H1 (cell line): ENCODE measurements at regions not wholly inside any gene's neighbourhood (a gene's known extent, or its start where the extent isn't known, plus 50 kb on each side); places are given as distances from the start of the nearest gene placed in this dataset.

Experiments used
- CBX5 ChIP-seq: fragments of 300-800, 300-1000 bp; sonication (generic); IDR thresholded peaks from 2 replicates; pipeline ENCODE4 v1.7.1; 2016; ENCODE audit warnings: antibody characterized with exemption, low read length, low read depth
- GABPA ChIP-seq: IDR thresholded peaks from 2 replicates; pipeline ENCODE4 v1.6.1; 2011; ENCODE audit warnings: mild to moderate bottlenecking, low read length, moderate library complexity, borderline replicate concordance; ENCODE audit not compliant: insufficient read depth
- PHF8 ChIP-seq: fragments of 200-600 bp; sonication (generic); conservative IDR thresholded peaks from 2 replicates; pipeline ENCODE4 v1.7.1; 2012; ENCODE audit warnings: low read depth, mild to moderate bottlenecking, inconsistent platforms, low read length, moderate library complexity
- RXRA ChIP-seq: IDR thresholded peaks from 2 replicates; pipeline ENCODE4 v1.6.1; 2011; ENCODE audit warnings: low read depth, mild to moderate bottlenecking, low read length, moderate library complexity; ENCODE audit not compliant: insufficient read depth
- TAF1 ChIP-seq: IDR thresholded peaks from 2 replicates; pipeline ENCODE4 v1.6.1; 2011; ENCODE audit warnings: mild to moderate bottlenecking, low read depth, low read length
- TF ChIP-seq, protein P1 (sequence below): fragments of 300-600 bp; sonication (generic); IDR thresholded peaks from 2 replicates; pipeline ENCODE4 v1.7.1; 2012; ENCODE audit warnings: low read length, moderate library complexity, mild to moderate bottlenecking, inconsistent platforms; ENCODE audit not compliant: insufficient replicate concordance
- TF ChIP-seq, protein P2 (sequence below): IDR thresholded peaks from 2 replicates; pipeline ENCODE4 v1.6.1; 2012; ENCODE audit warnings: inconsistent platforms
- TF ChIP-seq, protein P3 (sequence below): IDR thresholded peaks from 2 replicates; pipeline ENCODE4 v1.6.1; 2012; ENCODE audit warnings: low read length, inconsistent platforms

- TF ChIP-seq, protein P1, sequence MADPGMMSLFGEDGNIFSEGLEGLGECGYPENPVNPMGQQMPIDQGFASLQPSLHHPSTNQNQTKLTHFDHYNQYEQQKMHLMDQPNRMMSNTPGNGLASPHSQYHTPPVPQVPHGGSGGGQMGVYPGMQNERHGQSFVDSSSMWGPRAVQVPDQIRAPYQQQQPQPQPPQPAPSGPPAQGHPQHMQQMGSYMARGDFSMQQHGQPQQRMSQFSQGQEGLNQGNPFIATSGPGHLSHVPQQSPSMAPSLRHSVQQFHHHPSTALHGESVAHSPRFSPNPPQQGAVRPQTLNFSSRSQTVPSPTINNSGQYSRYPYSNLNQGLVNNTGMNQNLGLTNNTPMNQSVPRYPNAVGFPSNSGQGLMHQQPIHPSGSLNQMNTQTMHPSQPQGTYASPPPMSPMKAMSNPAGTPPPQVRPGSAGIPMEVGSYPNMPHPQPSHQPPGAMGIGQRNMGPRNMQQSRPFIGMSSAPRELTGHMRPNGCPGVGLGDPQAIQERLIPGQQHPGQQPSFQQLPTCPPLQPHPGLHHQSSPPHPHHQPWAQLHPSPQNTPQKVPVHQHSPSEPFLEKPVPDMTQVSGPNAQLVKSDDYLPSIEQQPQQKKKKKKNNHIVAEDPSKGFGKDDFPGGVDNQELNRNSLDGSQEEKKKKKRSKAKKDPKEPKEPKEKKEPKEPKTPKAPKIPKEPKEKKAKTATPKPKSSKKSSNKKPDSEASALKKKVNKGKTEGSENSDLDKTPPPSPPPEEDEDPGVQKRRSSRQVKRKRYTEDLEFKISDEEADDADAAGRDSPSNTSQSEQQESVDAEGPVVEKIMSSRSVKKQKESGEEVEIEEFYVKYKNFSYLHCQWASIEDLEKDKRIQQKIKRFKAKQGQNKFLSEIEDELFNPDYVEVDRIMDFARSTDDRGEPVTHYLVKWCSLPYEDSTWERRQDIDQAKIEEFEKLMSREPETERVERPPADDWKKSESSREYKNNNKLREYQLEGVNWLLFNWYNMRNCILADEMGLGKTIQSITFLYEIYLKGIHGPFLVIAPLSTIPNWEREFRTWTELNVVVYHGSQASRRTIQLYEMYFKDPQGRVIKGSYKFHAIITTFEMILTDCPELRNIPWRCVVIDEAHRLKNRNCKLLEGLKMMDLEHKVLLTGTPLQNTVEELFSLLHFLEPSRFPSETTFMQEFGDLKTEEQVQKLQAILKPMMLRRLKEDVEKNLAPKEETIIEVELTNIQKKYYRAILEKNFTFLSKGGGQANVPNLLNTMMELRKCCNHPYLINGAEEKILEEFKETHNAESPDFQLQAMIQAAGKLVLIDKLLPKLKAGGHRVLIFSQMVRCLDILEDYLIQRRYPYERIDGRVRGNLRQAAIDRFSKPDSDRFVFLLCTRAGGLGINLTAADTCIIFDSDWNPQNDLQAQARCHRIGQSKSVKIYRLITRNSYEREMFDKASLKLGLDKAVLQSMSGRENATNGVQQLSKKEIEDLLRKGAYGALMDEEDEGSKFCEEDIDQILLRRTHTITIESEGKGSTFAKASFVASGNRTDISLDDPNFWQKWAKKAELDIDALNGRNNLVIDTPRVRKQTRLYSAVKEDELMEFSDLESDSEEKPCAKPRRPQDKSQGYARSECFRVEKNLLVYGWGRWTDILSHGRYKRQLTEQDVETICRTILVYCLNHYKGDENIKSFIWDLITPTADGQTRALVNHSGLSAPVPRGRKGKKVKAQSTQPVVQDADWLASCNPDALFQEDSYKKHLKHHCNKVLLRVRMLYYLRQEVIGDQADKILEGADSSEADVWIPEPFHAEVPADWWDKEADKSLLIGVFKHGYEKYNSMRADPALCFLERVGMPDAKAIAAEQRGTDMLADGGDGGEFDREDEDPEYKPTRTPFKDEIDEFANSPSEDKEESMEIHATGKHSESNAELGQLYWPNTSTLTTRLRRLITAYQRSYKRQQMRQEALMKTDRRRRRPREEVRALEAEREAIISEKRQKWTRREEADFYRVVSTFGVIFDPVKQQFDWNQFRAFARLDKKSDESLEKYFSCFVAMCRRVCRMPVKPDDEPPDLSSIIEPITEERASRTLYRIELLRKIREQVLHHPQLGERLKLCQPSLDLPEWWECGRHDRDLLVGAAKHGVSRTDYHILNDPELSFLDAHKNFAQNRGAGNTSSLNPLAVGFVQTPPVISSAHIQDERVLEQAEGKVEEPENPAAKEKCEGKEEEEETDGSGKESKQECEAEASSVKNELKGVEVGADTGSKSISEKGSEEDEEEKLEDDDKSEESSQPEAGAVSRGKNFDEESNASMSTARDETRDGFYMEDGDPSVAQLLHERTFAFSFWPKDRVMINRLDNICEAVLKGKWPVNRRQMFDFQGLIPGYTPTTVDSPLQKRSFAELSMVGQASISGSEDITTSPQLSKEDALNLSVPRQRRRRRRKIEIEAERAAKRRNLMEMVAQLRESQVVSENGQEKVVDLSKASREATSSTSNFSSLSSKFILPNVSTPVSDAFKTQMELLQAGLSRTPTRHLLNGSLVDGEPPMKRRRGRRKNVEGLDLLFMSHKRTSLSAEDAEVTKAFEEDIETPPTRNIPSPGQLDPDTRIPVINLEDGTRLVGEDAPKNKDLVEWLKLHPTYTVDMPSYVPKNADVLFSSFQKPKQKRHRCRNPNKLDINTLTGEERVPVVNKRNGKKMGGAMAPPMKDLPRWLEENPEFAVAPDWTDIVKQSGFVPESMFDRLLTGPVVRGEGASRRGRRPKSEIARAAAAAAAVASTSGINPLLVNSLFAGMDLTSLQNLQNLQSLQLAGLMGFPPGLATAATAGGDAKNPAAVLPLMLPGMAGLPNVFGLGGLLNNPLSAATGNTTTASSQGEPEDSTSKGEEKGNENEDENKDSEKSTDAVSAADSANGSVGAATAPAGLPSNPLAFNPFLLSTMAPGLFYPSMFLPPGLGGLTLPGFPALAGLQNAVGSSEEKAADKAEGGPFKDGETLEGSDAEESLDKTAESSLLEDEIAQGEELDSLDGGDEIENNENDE: no peak
- TF ChIP-seq PHF8: no peak
- no peak for TF ChIP-seq GABPA
- TF ChIP-seq, protein P2, sequence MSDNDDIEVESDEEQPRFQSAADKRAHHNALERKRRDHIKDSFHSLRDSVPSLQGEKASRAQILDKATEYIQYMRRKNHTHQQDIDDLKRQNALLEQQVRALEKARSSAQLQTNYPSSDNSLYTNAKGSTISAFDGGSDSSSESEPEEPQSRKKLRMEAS: no peak
- no peak for TF ChIP-seq TAF1
- TF ChIP-seq, protein P3, sequence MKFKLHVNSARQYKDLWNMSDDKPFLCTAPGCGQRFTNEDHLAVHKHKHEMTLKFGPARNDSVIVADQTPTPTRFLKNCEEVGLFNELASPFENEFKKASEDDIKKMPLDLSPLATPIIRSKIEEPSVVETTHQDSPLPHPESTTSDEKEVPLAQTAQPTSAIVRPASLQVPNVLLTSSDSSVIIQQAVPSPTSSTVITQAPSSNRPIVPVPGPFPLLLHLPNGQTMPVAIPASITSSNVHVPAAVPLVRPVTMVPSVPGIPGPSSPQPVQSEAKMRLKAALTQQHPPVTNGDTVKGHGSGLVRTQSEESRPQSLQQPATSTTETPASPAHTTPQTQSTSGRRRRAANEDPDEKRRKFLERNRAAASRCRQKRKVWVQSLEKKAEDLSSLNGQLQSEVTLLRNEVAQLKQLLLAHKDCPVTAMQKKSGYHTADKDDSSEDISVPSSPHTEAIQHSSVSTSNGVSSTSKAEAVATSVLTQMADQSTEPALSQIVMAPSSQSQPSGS: no peak
- no peak for TF ChIP-seq CBX5
- TF ChIP-seq RXRA: no peak
Observed at GRCh38 chr9:105114964-105115728, 129.3 kb upstream of the SLC44A1 start (continued).
